Caco-2 (cell line): ENCODE measurements at regions not wholly inside any gene's neighbourhood (a gene's known extent, or its start where the extent isn't known, plus 50 kb on each side); places are given as distances from the start of the nearest gene placed in this dataset.

Experiments used
- BruUV-seq: library from RNA; stranded (reverse); fragments of 400-500 nt; replicated peaks from 2 replicates; lab custom pipeline; 2021; lab: Mats Ljungman, UMichigan
- CTCF ChIA-PET: fragments of 300-600 bp; sonication (Branson Sonifier 250); formaldehyde crosslinking; loops from one replicate; lab custom pipeline; 2022; ENCODE audit warnings: antibody characterized with exemption; lab: Charles Lee
- POLR2A ChIA-PET: fragments of 300-600 bp; sonication (Branson Sonifier 250); formaldehyde crosslinking; loops from one replicate; lab custom pipeline; 2022; ENCODE audit warnings: antibody characterized with exemption; lab: Charles Lee
- DNase-seq, 2 experiments: peaks; one replicate each; pipeline versions ENCODE4 v3.0.0 to v3.0.0-alpha.2; 2020 to 2022
- H3K27me3 ChIP-seq: replicated peaks from 2 replicates; pipeline ENCODE4 v1.6.0; 2011; ENCODE audit warnings: low read length; ENCODE audit not compliant: control insufficient read depth, insufficient read depth
- H3K36me3 ChIP-seq: 2 replicates; pipeline ENCODE4 v1.5.1; 2011; ENCODE audit warnings: low read length; ENCODE audit not compliant: control insufficient read depth, insufficient read depth
- H3K4me1 ChIP-seq: fragments of 250-450 bp; sonication (Bioruptor Pico); 2 replicates; pipeline ENCODE4 v1.5.1; 2020; ENCODE audit warnings: mild to moderate bottlenecking
- H3K4me3 ChIP-seq: 2 replicates; pipeline ENCODE4 v1.5.1; 2011; ENCODE audit warnings: low read depth, mild to moderate bottlenecking, control low read depth, low read length
- H3K9me3 ChIP-seq: fragments of 250-450 bp; sonication (Bioruptor Pico); 2 replicates; pipeline ENCODE4 v1.5.1; 2020; ENCODE audit warnings: mild to moderate bottlenecking, moderate library complexity
- H3K27ac Mint-ChIP-seq: one replicate; pipeline ENCODE4 v1.8.0; 2022; ENCODE audit warnings: mixed read lengths; ENCODE audit not compliant: unreplicated experiment
- H3K27me3 Mint-ChIP-seq: one replicate; pipeline ENCODE4 v1.8.0; 2022; ENCODE audit warnings: mixed read lengths; ENCODE audit not compliant: insufficient read depth, unreplicated experiment
- H3K36me3 Mint-ChIP-seq: one replicate; pipeline ENCODE4 v1.8.0; 2022; ENCODE audit warnings: mild to moderate bottlenecking, mixed read lengths; ENCODE audit not compliant: insufficient read depth, unreplicated experiment
- H3K4me1 Mint-ChIP-seq: one replicate; pipeline ENCODE4 v1.8.0; 2022; ENCODE audit warnings: low read depth, mixed read lengths; ENCODE audit not compliant: unreplicated experiment
- H3K4me3 Mint-ChIP-seq: one replicate; pipeline ENCODE4 v1.8.0; 2022; ENCODE audit warnings: mild to moderate bottlenecking, moderate library complexity, mixed read lengths; ENCODE audit not compliant: unreplicated experiment
- H3K9me3 Mint-ChIP-seq: one replicate; pipeline ENCODE4 v1.8.0; 2022; ENCODE audit warnings: mixed read lengths; ENCODE audit not compliant: unreplicated experiment
- CTCF ChIP-seq, 2 experiments: fragments of 200-600 bp in 1 of 2; IDR thresholded peaks; 1 replicate in 1 of 2; 2 replicates in 1 of 2; pipeline versions ENCODE4 v1.5.1 to v1.8.0; 2011 to 2022; ENCODE audit warnings: antibody characterized with exemption in 1 of 2, control low read depth in 1 of 2, inconsistent platforms in 1 of 2, low read depth in 1 of 2, low read length in 1 of 2, mild to moderate bottlenecking in 1 of 2, moderate library complexity in 1 of 2; ENCODE audit not compliant: insufficient read depth in 1 of 2, severe bottlenecking in 1 of 2, unreplicated experiment in 1 of 2
- intact Hi-C: fragments of 100-400 bp; cut with micrococcal nuclease; formaldehyde crosslinking; loops from one replicate; pipeline ENCODE4 v1.10.0; 2022; ENCODE audit not compliant: unreplicated experiment

- no peak for TF ChIP-seq CTCF (IDR thresholded peaks at IDR 0.05; ENCODE audit: insufficient read depth in 1 of 2, low read depth in 1 of 2, low read length in 1 of 2, severe bottlenecking in 1 of 2, unreplicated experiment in 1 of 2)
- BruUV-seq: no TSS peak
- ChIA-PET CTCF (no interaction called here), POLR2A (no interaction called here)
- H3K9me3 Mint-ChIP-seq: no peaks in the 10 kb centered on the region
- DNase-seq: no peak
- H3K9me3 ChIP-seq: no peaks in the 10 kb centered on the region
- no peak overlapping the region for H3K4me3 Mint-ChIP-seq
- no peaks in the 10 kb centered on the region for H3K4me1 ChIP-seq
- no peaks in the 10 kb centered on the region for H3K27me3 Mint-ChIP-seq
- no peaks in the 10 kb centered on the region for H3K27me3 ChIP-seq
- intact Hi-C loops: no loop called here
- H3K4me1 Mint-ChIP-seq: no peaks in the 10 kb centered on the region
- H3K36me3 ChIP-seq: no peaks in the 10 kb centered on the region
- H3K36me3 Mint-ChIP-seq: no peaks in the 10 kb centered on the region
- no peak overlapping the region for H3K27ac Mint-ChIP-seq
- H3K4me3 ChIP-seq: no peak overlapping the region
Measured at GRCh38 chr12:84128117-84128991, 784.2 kb downstream of the SLC6A15 start.

GRCh38 chr12:84124211-84124610 is 788.4 kb downstream of the SLC6A15 start:
- TF ChIP-seq CTCF (IDR thresholded peaks at IDR 0.05; ENCODE audit: insufficient read depth in 1 of 2, low read depth in 1 of 2, low read length in 1 of 2, severe bottlenecking in 1 of 2, unreplicated experiment in 1 of 2): no peak
- Histone ChIP-seq H3K4me1 (no peaks in the 10 kb centered on the region), H3K4me3 (no peak overlapping the region), H3K36me3 (no peaks in the 10 kb centered on the region), H3K9me3 (no peaks in the 10 kb centered on the region), H3K27me3 (no peaks in the 10 kb centered on the region)
- no TSS peak for BruUV-seq
- Mint-ChIP-seq H3K36me3 (no peaks in the 10 kb centered on the region), H3K4me3 (no peak overlapping the region), H3K9me3 (no peaks in the 10 kb centered on the region), H3K27ac (no peak overlapping the region), H3K4me1 (no peaks in the 10 kb centered on the region), H3K27me3 (no peaks in the 10 kb centered on the region)
- ChIA-PET CTCF (no interaction called here), POLR2A (no interaction called here)
- no peak for DNase-seq
- intact Hi-C loops: no loop called here

- no TSS peak for BruUV-seq
- no peak overlapping the region for H3K4me3 Mint-ChIP-seq
- intact Hi-C loops: no loop called here
Measured at GRCh38 chr12:84117190-84117589, 795.4 kb downstream of the SLC6A15 start.

More at GRCh38 chr12:84117190-84117589, 795.4 kb downstream of the SLC6A15 start:
- ChIA-PET CTCF (no interaction called here), POLR2A (no interaction called here)
- H3K27ac Mint-ChIP-seq: no peak overlapping the region
- TF ChIP-seq CTCF (IDR thresholded peaks at IDR 0.05; ENCODE audit: insufficient read depth in 1 of 2, low read depth in 1 of 2, low read length in 1 of 2, severe bottlenecking in 1 of 2, unreplicated experiment in 1 of 2): no peak
- Histone ChIP-seq H3K4me3 (no peak overlapping the region), H3K27me3 (no peaks in the 10 kb centered on the region), H3K36me3 (no peaks in the 10 kb centered on the region), H3K9me3 (no peaks in the 10 kb centered on the region), H3K4me1 (no peaks in the 10 kb centered on the region)
- H3K27me3 Mint-ChIP-seq: no peaks in the 10 kb centered on the region
- no peaks in the 10 kb centered on the region for H3K36me3 Mint-ChIP-seq
- no peak for DNase-seq
- H3K9me3 Mint-ChIP-seq: no peaks in the 10 kb centered on the region
- H3K4me1 Mint-ChIP-seq: no peaks in the 10 kb centered on the region
